NCI-H345 (cell line): ENCODE measurements at regions not wholly inside any gene's neighbourhood (a gene's known extent, or its start where the extent isn't known, plus 50 kb on each side); places are given as distances from the start of the nearest gene placed in this dataset.

Experiments
- DNase-seq: peaks from one replicate; lab custom pipeline; 2025; lab: John Stamatoyannopoulos, UW

GRCh38 chr12:102781117-102781516, 135.9 kb downstream of the PAH start:
- DNase-seq: no peak

- DNase-seq: no peak
Observed at GRCh38 chr12:102776041-102776440, 141.0 kb downstream of the PAH start.

- peak; percentile 68 for DNase-seq
Observed at GRCh38 chr12:102769323-102769916, 147.6 kb downstream of the PAH start.

- no peak for DNase-seq
Observed at GRCh38 chr12:102766961-102767360, 150.1 kb downstream of the PAH start.

- DNase-seq: no peak
Observed at GRCh38 chr12:102765736-102766135, 151.3 kb downstream of the PAH start.

GRCh38 chr12:102763471-102763870, 153.6 kb downstream of the PAH start:
- DNase-seq: no peak

GRCh38 chr12:102763061-102763460, 154.0 kb downstream of the PAH start:
- DNase-seq: no peak

GRCh38 chr12:102760322-102760721, 156.7 kb downstream of the PAH start:
- no peak for DNase-seq

- DNase-seq: no peak
Observed at GRCh38 chr12:102759466-102759865, 157.6 kb downstream of the PAH start.

- DNase-seq: no peak
Observed at GRCh38 chr12:102757882-102758226, 159.2 kb downstream of the PAH start.

GRCh38 chr12:102757154-102757881, 159.7 kb downstream of the PAH start:
- DNase-seq: no peak

- DNase-seq: peak; percentile 90
Observed at GRCh38 chr12:102756530-102756929, 160.5 kb downstream of the PAH start.

- DNase-seq: no peak
Observed at GRCh38 chr12:102755266-102755665, 161.8 kb downstream of the PAH start.

- no peak for DNase-seq
Observed at GRCh38 chr12:102753802-102754201, 163.2 kb downstream of the PAH start.

- DNase-seq: no peak
Observed at GRCh38 chr12:102748704-102749103, 168.3 kb downstream of the PAH start.

- no peak for DNase-seq
Observed at GRCh38 chr12:102746963-102747362, 170.1 kb downstream of the PAH start.

- no peak for DNase-seq
Observed at GRCh38 chr12:102745971-102746600, 171.0 kb downstream of the PAH start.

GRCh38 chr12:102741196-102741595, 175.8 kb downstream of the PAH start:
- no peak for DNase-seq

GRCh38 chr12:102740141-102740955, 176.7 kb downstream of the PAH start:
- DNase-seq: peak; percentile 38

- no peak for DNase-seq
Observed at GRCh38 chr12:102736328-102736727, 180.7 kb downstream of the PAH start.

- DNase-seq: no peak
Observed at GRCh38 chr12:102735104-102735503, 181.9 kb downstream of the PAH start.

GRCh38 chr12:102730996-102731395, 186.0 kb downstream of the PAH start:
- DNase-seq: no peak
